ENCODE measurements at regions not wholly inside any gene's neighbourhood (a gene's known extent, or its start where the extent isn't known, plus 50 kb on each side); places are given as distances from the start of the nearest gene placed in this dataset.

DNA sequence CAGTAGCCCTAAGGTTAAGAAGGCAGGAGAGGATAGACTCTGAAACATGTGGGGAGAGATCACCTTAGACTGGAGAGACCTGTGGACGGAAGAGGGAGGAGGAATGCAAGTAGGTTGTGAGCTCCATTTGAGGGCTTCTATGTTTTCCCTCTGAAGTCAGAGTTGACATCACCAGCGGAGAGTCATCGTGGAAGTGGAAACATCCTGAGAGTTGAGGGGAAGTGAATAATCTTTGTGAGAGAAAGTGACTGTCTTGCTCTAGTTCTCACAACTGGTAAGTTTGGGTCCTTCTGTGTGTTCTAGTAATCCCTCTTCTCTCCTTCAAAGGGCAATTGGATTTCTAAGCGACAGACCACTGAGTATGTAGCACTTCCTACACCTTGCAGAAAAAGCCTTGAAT is 103.6 kb upstream of the CCND2 start:
- peak; percentile 64 for DNase-seq
- POLR2A ChIA-PET, result interaction anchor here (1.5 kb wide), 1 partner anchor 24 kb away, joined by 9 read pairs; no protein-coding TSS in a partner anchor

DNA sequence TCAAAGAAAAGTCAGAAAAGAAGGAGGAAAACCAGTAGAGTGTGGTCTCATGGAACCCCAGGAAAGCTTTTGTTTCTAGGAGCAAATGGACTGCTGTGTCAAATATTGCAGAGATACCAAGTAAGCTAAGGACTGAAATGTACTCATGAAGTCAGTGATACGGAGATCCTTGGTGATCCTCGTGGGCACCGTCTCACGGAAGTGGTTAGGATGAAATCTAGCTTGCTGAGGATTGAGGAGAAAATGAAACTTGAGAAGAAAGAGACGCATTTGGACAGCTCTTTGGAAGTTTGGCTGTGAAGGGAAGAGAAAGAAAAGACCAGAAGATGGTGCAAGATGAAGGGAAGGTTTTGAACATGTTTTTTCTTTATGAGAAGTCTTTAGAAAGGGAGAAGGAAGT is 104.0 kb upstream of the CCND2 start:
- H3K27ac Mint-ChIP-seq, result peak overlapping the region; percentile 84
- H3K27me3 Mint-ChIP-seq, result no peaks in the 10 kb centered on the region
- H3K4me1 Mint-ChIP-seq, result peaks cover 40% of the 10 kb centered on the region
- no peaks in the 10 kb centered on the region for H3K9me3 Mint-ChIP-seq (ENCODE audit: low read depth)
- intact Hi-C loops (cut with DNase I, micrococcal nuclease), result no loop called here
- CTCF ChIA-PET, result interaction anchor here (0.6 to 1.6 kb wide), 9 partner anchors 9 to 1127 kb away, joined by 3 to 8 read pairs (median 3); no protein-coding TSS in a partner anchor
- DNase-seq (no peak), ATAC-seq (no peak)
- POLR2A ChIA-PET, result interaction anchor here (1.5 kb wide), 1 partner anchor 24 kb away, joined by 9 read pairs; no protein-coding TSS in a partner anchor
- no peaks in the 10 kb centered on the region for H3K36me3 Mint-ChIP-seq (ENCODE audit: low read depth)
- H3K4me3 Mint-ChIP-seq, result peak overlapping the region; percentile 6

More for the DNA sequence above, 103.6 kb upstream of the CCND2 start:
- peaks cover 37% of the 10 kb centered on the region for H3K4me1 Mint-ChIP-seq
- peak overlapping the region; percentile 6 for H3K4me3 Mint-ChIP-seq
- intact Hi-C loops (cut with DNase I, micrococcal nuclease), result no loop called here
- H3K36me3 Mint-ChIP-seq (ENCODE audit: low read depth), result no peaks in the 10 kb centered on the region
- ATAC-seq, result peak; percentile 86
- CTCF ChIA-PET, result interaction anchor here (0.6 to 1.6 kb wide), 9 partner anchors 8 to 1127 kb away, joined by 3 to 8 read pairs (median 3); no protein-coding TSS in a partner anchor
- H3K27me3 Mint-ChIP-seq, result no peaks in the 10 kb centered on the region
- no peaks in the 10 kb centered on the region for H3K9me3 Mint-ChIP-seq (ENCODE audit: low read depth)
- H3K27ac Mint-ChIP-seq, result peak overlapping the region; percentile 84

DNA sequence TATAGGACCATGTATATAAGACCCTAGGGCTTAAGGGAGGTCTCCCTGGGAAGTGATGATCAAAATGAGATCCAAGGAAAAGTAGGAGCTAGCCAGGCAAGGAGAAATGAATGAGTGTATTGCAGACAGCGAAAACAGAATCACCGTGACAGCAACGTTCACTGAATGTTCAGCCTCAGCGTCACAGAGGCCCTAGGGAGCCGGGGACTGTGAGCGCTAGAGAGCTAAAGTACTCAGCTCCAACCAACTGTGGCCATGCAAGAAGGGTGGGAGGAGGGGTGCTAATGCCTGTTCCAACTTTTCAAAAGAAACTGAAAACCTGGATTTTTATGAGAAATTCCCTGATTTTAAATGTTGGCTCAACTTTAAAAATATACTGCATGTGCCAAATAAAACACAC is 105.5 kb upstream of the CCND2 start:
- Mint-ChIP-seq H3K4me3 (no peak overlapping the region), H3K27ac (no peak overlapping the region), H3K4me1 (peaks cover 44% of the 10 kb centered on the region), H3K36me3 (ENCODE audit: low read depth) (no peaks in the 10 kb centered on the region), H3K27me3 (no peaks in the 10 kb centered on the region), H3K9me3 (ENCODE audit: low read depth) (no peaks in the 10 kb centered on the region)
- intact Hi-C loops (cut with DNase I, micrococcal nuclease), result no loop called here
- ChIA-PET POLR2A (no interaction called here), CTCF (no interaction called here)
- ATAC-seq (no peak), DNase-seq (no peak)

DNA sequence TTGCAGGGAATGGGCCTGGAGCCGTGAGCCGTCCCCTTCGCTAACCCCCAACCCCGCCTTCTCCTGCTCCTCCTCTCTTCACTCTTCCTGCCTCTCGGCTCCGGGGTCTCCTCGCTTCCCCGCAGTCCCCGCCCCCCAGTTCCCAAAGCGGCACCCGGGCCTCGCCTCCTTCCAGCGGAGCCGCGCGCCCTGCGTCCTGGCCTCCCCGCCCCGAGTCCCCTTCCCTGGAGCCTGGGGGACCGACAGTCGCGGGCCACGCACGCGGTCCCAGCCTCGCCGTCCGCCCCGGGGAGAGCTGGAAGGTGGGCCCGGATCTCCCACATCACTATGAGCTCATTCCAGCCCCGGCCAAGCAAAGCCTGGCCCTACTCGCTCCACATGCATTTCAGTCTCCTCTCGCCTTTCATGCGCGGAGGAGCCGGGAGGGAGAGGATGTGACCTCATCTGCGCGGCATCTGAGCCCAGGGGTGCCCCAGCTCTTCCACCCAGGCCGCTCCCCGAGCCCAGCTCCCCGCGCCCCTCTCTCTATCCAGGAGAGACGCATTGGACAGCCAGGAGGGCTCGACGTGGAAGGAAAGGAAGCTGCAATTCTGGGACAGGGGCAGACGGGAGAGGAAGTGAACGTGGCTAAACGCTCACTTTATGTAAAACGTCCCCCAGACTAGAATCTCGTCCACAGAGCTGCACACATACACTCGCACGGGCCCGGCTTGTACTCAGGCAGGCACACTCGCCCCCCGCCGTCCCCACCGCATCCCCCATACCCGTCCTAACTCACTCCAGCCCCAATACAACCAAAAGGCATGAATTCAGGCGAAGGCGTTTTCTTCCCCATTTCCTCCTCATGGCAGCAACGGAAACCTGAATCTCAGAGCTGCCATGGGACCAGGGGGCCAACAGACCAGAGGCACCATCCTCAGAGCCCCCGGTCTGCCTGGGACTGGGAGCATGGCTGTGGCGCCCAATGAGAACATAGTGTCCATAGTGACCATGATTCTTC is 108.7 kb upstream of the CCND2 start:
- Mint-ChIP-seq H3K4me3 (peak overlapping the region; percentile 75), H3K27ac (peak overlapping the region; percentile 88), H3K4me1 (peaks cover 50% of the 10 kb centered on the region), H3K36me3 (ENCODE audit: low read depth) (no peaks in the 10 kb centered on the region), H3K9me3 (ENCODE audit: low read depth) (no peaks in the 10 kb centered on the region), H3K27me3 (no peaks in the 10 kb centered on the region)
- intact Hi-C loops (cut with DNase I, micrococcal nuclease), result no loop called here
- CTCF ChIA-PET, result interaction anchor here (0.7 to 2.9 kb wide), 11 partner anchors 8 to 279 kb away, joined by 3 to 16 read pairs (median 3); no protein-coding TSS in a partner anchor
- DNase-seq (peak; percentile 82), ATAC-seq (peak; percentile 85)
- POLR2A ChIA-PET, result interaction anchor here (0.6 to 1.8 kb wide), 10 partner anchors 10 to 114 kb away, joined by 3 to 11 read pairs (median 4); no protein-coding TSS in a partner anchor

DNA sequence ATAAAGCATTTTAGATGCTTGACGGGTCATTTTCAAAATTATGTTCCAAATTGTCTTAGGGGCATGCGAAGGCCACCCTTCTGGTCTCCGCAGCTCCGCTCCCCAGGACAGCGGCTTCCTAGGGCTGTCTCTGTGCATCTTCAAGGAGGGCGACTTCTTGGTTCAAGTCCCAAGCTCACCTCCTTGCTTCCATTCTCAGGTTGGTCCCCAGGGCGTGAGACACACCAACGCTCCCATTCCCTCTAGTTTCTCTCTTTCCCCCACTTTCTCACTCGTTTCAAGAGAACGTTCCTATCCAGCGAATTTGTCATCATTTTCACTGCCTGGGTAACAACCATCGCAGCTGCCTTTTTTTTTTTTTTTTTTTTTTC is 109.4 kb upstream of the CCND2 start:
- H3K4me1 Mint-ChIP-seq, result peaks cover 50% of the 10 kb centered on the region
- DNase-seq (peak; percentile 12), ATAC-seq (no peak)
- CTCF ChIA-PET, result interaction anchor here (1.1 to 2.9 kb wide), 8 partner anchors 8 to 278 kb away, joined by 3 to 16 read pairs (median 4); no protein-coding TSS in a partner anchor
- no peaks in the 10 kb centered on the region for H3K36me3 Mint-ChIP-seq (ENCODE audit: low read depth)
- POLR2A ChIA-PET, result interaction anchor here (0.6 to 1.8 kb wide), 7 partner anchors 18 to 114 kb away, joined by 3 to 11 read pairs (median 4); no protein-coding TSS in a partner anchor
- peak overlapping the region; percentile 88 for H3K27ac Mint-ChIP-seq
- no peaks in the 10 kb centered on the region for H3K27me3 Mint-ChIP-seq
- peak overlapping the region; percentile 75 for H3K4me3 Mint-ChIP-seq
- intact Hi-C loops (cut with DNase I, micrococcal nuclease), result no loop called here
- H3K9me3 Mint-ChIP-seq (ENCODE audit: low read depth), result no peaks in the 10 kb centered on the region

DNA sequence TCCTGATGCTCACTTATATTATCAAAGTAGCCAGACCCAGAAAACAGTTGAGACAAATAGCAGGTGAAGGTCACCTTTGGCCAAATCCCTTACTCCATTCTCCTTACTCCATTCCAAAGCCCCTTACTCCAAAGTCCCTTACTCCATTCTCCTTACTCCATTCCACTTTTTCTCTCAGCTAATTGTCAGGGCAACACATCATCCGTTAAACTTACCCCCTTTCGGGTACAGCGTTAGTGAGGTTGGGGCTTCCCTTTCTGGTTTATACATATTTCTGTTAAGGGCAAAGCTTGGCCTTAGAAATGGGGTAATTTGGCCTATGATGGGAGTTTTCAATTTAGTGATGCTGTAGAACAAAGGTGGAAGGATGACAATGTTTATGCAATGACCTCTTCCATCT is 111.8 kb upstream of the CCND2 start:
- CTCF ChIA-PET, result interaction anchor here (1.5 to 1.8 kb wide), 2 partner anchors 15 to 20 kb away, joined by 3 to 6 read pairs; no protein-coding TSS in a partner anchor
- Mint-ChIP-seq H3K4me1 (peaks cover 59% of the 10 kb centered on the region), H3K27me3 (no peaks in the 10 kb centered on the region), H3K9me3 (ENCODE audit: low read depth) (no peaks in the 10 kb centered on the region), H3K27ac (peak overlapping the region; percentile 32), H3K4me3 (no peak overlapping the region), H3K36me3 (ENCODE audit: low read depth) (no peaks in the 10 kb centered on the region)
- intact Hi-C loops (cut with DNase I, micrococcal nuclease), result no loop called here
- POLR2A ChIA-PET, result interaction anchor here (0.6 kb wide), 1 partner anchor 1060 kb away, joined by 3 read pairs; no protein-coding TSS in a partner anchor
- DNase-seq (no peak), ATAC-seq (no peak)

DNA sequence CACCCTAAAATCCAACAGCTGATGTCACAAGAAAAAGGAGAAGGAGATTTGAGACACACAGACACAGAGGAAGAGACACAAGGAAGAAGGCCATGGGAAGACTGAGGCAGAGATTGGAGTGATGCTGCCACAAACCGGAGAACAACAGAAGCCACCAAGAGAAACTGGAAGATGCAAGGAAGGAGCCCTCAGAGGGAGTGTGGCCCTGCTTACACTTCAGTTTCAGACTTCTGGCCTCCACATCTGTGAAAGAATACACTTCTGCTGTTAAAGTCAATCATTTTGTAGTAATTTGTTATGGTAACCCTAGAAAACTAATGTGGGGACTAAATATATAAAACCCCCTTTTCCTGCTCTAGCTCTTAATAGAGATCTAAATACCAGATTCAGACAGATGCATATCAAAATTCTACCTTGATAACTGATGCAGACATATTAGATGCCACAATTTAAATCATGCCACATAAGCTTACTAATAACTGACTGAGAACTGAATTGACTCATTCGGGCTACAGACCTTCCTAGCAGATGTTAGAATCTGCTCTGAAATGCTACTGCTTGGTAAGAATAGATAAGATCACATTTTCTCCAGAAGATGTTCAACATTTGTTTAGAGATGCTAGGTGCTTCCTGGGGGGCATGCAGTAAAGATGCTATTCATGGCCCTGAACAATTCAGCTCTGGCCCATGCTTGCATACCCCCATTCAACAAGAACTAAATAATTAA is 113.1 kb upstream of the CCND2 start:
- intact Hi-C loops (cut with DNase I, micrococcal nuclease), result loop anchor here in 1 of 2 experiments (1.0 kb wide), 1 partner anchor 14 kb away; no protein-coding TSS in a partner anchor
- no peaks in the 10 kb centered on the region for H3K27me3 Mint-ChIP-seq
- ChIA-PET POLR2A (interaction anchor here (1.0 kb wide), 1 partner anchor 111 kb away, joined by 3 read pairs; no protein-coding TSS in a partner anchor), CTCF (interaction anchor here (0.8 to 1.5 kb wide), 5 partner anchors 9 to 116 kb away, joined by 3 to 7 read pairs (median 5); no protein-coding TSS in a partner anchor)
- H3K36me3 Mint-ChIP-seq (ENCODE audit: low read depth), result no peaks in the 10 kb centered on the region
- DNase-seq, result peak; percentile 11
- no peak overlapping the region for H3K4me3 Mint-ChIP-seq
- H3K4me1 Mint-ChIP-seq, result peaks cover 66% of the 10 kb centered on the region
- H3K27ac Mint-ChIP-seq, result peak overlapping the region; percentile 88
- H3K9me3 Mint-ChIP-seq (ENCODE audit: low read depth), result no peaks in the 10 kb centered on the region
- peak; percentile 67 for ATAC-seq

DNA sequence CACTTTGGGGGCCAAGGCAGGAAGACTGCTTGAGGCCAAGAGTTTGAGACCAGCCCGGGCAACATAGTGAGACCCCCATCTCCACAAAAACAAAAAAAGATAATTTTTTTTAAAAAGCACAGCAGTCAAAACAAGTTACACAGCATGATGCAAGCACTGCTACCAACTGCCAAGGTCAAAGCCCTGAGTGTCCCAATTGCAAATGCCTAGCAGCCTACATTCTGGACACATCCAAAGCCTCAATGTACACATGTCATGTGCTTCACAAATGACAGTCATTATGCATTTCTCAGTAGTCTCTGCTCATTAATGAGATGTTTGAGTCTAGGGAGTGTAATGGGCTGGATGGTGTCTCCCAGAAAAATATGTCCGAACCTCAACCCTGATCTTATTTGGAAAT is 113.7 kb upstream of the CCND2 start:
- ChIA-PET CTCF (interaction anchor here (1.4 to 1.5 kb wide), 2 partner anchors 8 to 117 kb away, joined by 5 to 7 read pairs; no protein-coding TSS in a partner anchor), POLR2A (no interaction called here)
- DNase-seq, result peak; percentile 3
- H3K4me1 Mint-ChIP-seq, result peaks cover 65% of the 10 kb centered on the region
- no peaks in the 10 kb centered on the region for H3K9me3 Mint-ChIP-seq (ENCODE audit: low read depth)
- H3K27me3 Mint-ChIP-seq, result no peaks in the 10 kb centered on the region
- peak overlapping the region; percentile 88 for H3K27ac Mint-ChIP-seq
- H3K36me3 Mint-ChIP-seq (ENCODE audit: low read depth), result no peaks in the 10 kb centered on the region
- no peak for ATAC-seq
- intact Hi-C loops (cut with DNase I, micrococcal nuclease), result loop anchor here in 1 of 2 experiments (1.0 kb wide), 1 partner anchor 14 kb away; no protein-coding TSS in a partner anchor
- H3K4me3 Mint-ChIP-seq, result no peak overlapping the region

DNA sequence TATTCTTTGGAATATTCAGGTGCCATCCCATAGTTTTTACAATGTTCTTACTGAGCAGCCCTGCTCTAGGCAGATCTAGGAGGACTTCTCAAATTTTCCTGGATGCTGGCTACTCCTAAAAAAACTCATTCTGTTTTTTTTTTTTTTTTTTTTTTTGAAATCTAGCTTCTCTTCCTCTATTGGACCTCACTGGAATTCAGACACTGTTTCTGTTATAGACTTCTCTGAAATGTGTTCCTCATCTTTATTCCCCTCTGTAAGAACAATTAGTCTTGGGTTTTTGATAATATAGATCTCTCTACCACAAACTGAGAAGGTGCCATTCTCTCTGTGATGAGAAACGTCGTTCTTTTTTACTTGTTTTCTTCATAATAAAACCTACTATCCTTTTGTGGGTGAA is 115.3 kb upstream of the CCND2 start:
- peaks cover 74% of the 10 kb centered on the region for H3K4me1 Mint-ChIP-seq
- ChIA-PET POLR2A (interaction anchor here (0.6 kb wide), 2 partner anchors 24 to 111 kb away, joined by 3 to 4 read pairs; no protein-coding TSS in a partner anchor), CTCF (interaction anchor here (1.9 kb wide), 1 partner anchor 14 kb away, joined by 6 read pairs; no protein-coding TSS in a partner anchor)
- intact Hi-C loops (cut with DNase I, micrococcal nuclease), result no loop called here
- H3K36me3 Mint-ChIP-seq (ENCODE audit: low read depth), result no peaks in the 10 kb centered on the region
- DNase-seq (no peak), ATAC-seq (no peak)
- no peaks in the 10 kb centered on the region for H3K27me3 Mint-ChIP-seq
- H3K9me3 Mint-ChIP-seq (ENCODE audit: low read depth), result no peaks in the 10 kb centered on the region
- H3K4me3 Mint-ChIP-seq, result no peak overlapping the region
- H3K27ac Mint-ChIP-seq, result peak overlapping the region; percentile 83

DNA sequence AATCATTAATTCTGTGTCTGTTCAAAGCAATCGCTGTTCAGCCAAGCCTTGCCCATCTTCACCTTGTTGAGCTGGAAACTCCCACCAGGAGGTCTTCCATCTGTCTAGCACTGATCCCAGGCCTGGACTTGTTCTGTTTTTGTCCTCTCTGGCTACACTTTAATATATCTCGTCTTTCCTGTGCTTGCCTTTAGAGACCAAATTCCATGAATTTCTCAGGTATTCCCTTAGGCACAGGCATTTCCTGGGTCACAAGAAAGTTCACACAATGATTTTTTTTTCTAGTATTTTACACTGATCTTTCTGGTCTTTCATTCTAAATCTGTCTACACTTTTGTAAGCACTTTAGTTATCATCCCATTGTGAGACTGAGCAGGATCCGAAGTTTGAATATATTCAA is 116.4 kb upstream of the CCND2 start:
- ATAC-seq (no peak), DNase-seq (no peak)
- peaks cover 86% of the 10 kb centered on the region for H3K4me1 Mint-ChIP-seq
- H3K27me3 Mint-ChIP-seq, result no peaks in the 10 kb centered on the region
- ChIA-PET CTCF (interaction anchor here (0.6 to 1.9 kb wide), 4 partner anchors 8 to 114 kb away, joined by 3 to 6 read pairs (median 3); no protein-coding TSS in a partner anchor), POLR2A (no interaction called here)
- intact Hi-C loops (cut with DNase I, micrococcal nuclease), result no loop called here
- peak overlapping the region; percentile 44 for H3K27ac Mint-ChIP-seq
- H3K4me3 Mint-ChIP-seq, result no peak overlapping the region
- no peaks in the 10 kb centered on the region for H3K36me3 Mint-ChIP-seq (ENCODE audit: low read depth)
- no peaks in the 10 kb centered on the region for H3K9me3 Mint-ChIP-seq (ENCODE audit: low read depth)
